Fibroblast of peridontal ligament (primary cell): ENCODE measurements at regions not wholly inside any gene's neighbourhood (a gene's known extent, or its start where the extent isn't known, plus 50 kb on each side); places are given as distances from the start of the nearest gene placed in this dataset.
"Not testable (repeated sequence)": the region's sequence is repeated elsewhere in the genome, so short reads cannot be mapped to it uniquely, and the experiment has no call there.

ENCODE experiments used
- DNase-seq: peaks from one replicate; pipeline ENCODE4 v3.0.0-alpha.2; 2010; ENCODE audit errors: extremely low read depth

DNA sequence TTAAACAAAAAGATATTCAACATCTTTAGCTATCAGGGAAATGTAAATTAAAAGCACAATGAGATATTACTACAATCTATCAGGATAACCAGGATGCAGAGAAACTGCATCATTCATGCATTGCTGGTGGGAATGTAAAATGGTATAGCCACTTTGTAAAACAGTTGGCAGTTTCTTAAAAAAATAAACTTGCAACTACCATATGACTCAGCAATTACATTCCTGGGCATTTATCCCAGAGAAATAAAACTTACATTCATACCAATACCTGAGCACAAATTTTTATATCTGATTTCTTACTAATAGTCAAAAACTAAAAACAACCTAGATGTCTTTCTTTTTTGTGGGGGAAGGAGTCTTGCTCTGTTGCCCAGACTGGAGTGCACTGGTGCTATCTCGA lies 190.3 kb upstream of the TAB2 start:
- peak; percentile 72 for DNase-seq

DNA sequence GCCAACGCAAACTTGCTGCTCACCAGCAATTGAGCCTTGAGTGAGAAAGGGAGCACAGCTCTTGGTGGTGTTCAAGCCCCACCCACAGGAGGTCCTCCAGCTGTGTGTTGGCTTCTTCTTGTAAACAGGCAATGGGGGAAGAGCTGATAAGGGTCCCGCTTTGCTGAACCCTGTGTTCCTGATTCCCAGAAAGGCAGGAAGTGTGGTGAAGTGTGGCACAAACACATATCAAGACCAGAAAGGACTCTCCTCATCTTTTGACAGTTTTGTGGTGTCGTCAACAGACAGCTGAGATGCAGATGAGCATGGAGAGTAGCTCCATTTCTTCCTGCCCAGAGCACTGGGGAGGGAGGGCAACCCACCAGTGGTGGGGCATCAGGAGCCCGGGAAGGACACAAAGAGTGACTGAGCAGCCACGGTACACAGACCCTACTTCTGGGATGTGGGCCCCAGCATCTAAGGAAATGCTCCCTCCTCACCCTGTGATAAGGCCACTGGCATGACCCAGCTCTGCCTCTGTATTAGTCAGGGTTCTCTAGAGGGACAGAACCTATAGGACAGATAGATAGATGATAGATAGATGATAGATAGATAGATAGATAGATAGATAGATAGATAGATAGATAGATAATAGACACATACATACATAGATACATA lies 188.9 kb upstream of the TAB2 start:
- DNase-seq: no peak

DNA sequence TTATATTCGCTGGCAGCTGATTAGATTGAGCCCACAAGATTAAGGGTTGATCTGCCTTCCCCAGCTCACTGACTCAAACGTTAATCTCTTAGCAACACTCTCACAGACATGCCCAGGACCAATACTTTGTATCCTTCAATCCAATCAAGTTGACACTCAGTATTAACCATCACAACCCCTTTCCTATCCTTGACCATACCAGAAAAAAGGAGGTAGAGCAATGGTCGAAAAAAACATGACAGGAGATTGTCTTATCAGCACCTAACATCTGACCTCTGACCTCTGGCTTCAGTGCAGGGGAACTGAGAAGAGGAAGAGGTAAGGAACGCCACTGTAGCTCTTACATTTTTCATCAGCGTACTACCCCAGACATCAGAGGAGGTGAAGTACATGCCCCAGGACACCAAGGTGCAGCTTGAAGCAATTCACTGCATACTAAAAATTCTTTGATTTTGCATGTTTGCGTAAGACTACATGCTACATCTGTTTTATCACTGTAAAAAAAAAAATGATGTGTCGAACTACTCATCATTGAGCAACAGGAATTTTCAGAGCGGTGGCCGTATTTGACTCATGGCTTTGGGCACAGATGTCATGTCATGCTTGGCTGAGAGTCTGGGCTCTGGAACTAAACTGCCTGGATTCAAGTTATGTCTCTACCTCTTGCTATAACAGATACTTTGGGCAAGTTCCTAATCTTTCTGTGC lies 188.0 kb upstream of the TAB2 start:
- peak; percentile 68 for DNase-seq

DNA sequence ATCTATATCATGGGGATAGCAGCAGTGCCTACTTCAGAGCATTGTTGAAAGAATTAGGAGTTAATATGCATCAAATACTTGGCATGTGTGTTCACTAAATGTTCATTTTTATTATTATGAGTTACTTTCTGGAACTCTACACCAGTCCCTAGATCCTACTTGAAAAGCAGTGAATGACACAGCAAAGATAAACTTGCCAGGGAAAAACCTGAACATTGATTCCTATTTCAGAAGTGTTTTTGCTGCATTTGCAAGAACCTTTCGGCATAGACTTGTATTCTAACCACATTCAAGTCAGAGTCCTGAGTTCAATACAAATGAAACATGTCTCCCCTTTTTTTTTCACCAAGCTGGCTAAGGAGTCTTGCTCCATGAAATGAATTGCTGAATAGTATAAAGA lies 187.4 kb upstream of the TAB2 start:
- DNase-seq: peak; percentile 26

DNA sequence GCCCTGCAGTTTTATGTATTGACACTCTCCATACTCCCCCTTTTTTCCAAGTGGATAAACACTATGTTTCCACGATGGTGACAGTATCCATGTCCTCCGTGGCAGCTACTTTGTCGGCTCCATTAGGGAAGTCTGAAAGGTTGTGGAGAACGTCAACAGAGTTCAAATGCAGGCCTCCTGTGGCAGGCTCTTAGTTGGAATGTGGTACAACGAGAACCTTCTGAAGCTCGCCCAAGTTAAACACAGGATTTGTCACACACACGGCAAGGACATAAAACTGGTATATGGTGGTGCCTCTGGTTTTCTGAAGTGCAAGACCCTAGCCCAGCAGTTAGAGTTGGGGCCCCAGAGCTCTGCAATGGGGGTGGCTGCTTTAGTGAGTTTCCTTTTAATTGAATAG lies 187.0 kb upstream of the TAB2 start:
- DNase-seq: no peak

DNA sequence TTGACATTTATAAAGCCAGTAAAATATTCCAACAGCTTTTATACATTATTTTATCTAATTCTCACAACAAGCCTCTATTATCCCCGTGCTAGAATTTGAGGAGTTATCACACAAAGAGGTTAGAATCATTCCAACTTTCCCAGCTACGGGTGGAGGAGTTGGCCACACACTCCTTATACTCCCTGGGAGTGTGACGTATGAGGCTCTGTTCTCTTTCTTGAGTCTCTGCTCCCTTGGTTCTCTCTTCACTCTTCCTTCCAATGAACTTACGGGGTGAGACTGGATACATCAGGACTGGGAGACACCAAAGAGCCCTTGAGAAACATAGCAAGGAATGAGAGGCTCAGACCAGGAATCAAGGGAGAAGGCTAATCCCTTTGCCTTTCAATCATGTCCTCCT lies 185.6 kb upstream of the TAB2 start:
- DNase-seq: no peak

DNA sequence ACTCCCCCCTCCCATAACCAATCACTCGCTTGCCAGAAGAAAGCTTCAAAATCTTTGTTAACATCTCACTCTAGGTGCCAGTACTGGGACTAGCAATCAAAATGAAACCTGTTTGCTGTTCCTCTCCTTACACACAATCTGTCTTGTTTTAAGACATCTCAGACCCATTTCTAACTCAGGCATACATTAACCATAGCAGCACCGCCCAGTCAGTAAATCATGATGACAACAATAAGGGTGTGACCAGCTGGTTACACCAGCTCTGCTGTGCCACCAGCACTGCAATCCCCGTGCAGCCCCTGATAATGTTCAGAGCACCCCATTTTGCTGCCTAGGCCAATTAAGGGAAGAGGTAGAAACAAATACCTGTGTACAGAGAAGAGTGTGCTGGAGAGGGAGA lies 185.2 kb upstream of the TAB2 start:
- no peak for DNase-seq

DNA sequence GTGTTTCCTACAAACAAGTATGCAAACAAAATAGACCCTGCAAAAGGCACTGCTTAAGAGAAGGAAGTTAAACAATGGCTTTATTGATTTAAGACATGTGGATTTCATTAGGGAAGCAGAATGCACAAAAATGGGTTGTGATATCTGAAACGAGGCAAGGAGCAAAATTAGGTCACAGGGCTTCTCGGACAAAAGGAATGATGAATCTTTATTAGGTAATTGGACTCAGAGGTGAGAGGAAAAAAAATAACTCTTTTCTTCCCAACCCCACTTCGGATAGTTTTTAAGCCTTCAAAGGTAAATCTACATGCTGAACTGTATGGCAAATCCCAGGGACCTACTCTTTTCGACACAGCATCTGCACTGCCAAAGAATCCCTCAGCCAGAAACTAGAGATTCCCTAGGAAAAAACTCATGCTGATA lies 183.0 kb upstream of the TAB2 start:
- peak; percentile 77 for DNase-seq

DNA sequence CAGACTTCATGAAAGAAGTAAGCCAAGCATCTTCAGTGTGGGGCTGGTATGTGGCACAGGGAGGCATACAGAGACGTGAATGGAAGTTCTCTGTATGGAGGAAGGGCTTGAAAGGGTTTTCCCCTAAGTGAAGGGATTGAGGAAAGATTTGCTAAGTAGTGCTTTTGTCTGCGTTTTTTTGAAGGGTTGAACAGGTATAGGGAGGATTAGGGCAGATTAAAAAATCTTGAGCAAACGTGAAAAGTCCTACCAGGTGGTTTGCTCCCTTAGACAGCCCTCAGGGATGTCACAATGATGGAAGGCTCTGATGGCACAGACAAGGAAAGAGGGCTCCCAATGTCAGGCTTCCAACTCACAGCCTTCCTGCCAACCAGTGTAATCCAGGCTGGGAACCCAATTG lies 181.7 kb upstream of the TAB2 start:
- no peak for DNase-seq

DNA sequence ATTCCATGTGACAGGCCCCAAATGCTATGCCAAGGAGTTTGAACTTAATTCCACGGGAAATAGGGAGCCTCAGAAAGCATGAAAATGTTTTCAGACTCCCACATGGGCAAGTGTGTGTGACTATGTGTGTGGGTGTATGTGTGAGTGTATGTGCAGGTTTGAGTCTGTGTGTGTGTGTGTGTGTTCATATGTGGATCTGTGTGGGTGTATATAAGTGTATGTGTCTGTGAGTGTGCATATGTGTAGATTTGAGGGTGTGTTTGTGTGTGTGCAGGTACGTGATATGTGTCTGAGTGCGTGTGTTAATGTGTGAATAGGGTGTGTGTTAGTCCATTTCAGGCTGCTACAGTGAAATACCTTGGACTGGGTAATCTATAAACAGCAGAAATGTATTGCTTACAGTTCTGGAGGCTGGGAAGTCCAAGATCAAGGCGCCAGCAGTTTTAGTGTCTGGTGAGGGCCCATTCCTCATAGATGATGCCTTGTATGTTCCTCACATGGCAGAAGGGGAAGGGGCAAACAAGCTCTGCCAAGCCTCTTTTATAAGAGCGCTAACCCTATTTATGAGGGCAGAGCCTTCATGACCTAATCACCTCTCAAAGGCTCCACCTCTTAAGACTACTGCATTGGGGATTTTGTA lies 181.1 kb upstream of the TAB2 start:
- no peak for DNase-seq

DNA sequence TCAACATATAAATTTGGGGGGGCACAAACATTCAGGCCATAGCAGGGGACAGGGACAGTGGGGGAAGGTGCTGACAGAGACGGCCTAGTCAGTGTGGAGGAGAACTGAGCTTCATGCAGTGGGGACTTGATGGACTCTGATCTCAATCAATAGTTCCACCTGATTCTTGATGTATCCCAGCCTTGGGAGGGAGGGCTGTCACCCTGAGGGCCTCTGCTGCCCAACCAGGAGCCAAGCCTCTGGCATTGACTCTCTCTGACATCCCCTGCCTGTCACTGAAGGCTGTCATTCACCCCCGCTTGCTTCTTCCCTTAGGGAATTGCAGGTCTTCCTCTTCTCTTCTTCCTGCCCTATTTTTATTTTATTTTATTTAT lies 180.6 kb upstream of the TAB2 start:
- no peak for DNase-seq

DNA sequence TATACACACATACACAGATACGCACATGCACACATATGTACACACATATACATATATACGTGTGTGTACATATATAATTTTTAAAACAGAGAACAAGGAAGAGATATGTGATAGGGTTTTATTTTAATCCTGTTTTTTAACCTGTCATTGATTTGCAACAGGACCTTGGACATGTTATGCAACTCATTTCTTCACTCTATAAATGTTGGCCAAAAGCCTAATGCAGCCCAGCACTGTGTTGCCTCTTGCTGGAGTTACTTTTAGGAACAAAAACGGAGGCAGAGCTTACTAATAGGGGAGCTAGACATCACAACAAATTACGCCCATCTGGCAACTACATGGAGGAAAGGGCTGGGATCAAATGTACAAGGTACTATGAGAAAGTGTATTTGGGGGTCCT lies 179.9 kb upstream of the TAB2 start:
- DNase-seq: peak; percentile 51

DNA sequence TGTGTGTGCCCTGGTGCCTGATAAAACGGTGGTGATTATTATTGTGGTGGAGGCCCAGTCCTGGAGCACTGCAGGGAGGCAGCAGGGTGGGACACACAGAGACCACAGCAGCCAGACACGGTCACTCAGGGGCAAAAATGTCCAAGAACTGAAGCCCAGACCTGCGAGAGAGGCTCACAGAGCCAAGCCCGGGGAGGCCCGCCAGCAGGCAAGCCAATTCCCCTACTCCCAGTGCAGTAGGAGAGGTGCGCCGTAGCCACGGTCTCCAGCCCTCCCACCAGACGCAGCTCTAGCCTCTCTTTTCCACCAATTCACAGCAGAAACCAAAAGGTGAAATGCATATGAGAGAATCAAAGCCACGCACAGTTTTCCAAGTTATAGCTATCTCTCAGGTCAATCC lies 179.4 kb upstream of the TAB2 start:
- DNase-seq: no peak

DNA sequence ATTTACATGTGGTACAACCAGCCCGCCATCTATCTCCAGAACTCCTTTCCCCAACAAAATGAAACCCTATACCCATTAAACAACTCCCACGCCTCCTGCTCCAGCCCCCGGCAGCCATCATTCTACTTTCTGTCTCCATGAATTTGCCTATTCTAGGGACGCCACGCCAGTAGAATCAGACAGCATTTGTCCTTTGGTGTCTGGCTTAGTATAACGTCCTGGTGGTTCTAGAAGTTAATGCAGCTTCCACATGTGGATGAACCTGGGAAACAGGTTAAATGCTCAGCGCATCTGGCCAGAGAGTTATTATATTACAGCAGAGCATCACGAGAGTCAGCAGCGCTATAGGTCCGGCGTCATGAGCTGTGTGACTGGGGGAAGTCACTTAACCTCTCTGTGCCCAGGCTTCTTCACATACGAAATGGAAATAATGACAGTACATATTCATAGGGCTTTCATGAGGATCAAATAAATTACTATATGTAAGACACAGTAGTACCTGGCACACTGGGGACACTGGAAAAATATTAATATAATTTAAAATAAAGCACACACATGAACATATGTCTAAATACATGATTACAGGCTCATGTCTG lies 178.7 kb upstream of the TAB2 start:
- DNase-seq: no peak

DNA sequence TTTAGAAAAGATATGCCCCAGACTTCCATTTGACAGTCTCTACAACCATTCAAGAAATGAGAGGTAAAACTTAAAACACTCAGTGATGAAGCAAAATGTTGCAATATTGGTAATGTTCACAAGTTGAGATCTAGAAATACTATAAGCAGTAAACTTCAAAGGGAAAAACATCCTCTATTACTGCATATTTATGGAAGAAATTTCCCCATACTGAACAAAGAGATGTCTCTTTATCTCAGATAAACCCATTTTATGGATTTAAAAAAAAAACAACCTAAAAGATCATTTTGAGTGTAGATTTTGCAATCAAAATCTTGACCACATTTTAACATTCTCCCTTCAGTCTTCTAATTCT lies 177.8 kb upstream of the TAB2 start:
- no peak for DNase-seq

DNA sequence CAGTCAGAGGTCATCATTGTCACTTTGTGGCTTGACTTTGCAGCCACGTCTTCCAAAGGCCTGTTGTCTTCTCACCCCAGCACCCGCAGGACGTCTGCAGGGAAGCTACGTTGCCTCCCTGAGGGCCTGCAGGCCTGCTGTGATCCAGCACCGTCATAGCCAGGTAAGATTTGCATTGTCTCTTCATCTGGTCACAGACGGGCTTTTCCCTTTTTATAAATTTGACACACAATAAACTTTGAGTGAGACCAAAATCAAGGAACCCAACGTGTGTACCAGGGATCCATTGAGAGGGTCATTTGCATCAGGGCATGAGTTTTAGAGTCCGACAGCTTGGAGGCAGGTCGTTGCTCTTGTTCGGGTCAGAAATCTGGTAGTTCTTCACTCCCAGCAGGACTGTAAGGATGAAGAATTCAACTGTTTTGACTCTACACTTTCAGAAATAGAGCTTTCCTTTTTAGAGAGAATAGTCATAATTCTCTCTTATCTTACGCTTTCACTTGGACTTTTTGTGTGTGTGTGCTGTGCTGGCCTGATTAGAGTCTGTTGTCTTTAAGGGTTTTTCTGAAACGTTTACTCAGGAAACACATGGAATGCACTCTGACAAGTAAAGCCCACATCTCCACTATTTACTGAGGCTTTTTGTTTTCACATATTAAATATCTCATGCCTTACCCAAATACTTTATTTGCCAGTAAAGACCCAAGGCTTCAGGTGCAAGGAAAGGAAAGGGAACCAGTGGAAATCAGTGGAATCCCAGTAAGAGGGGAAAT lies 177.2 kb upstream of the TAB2 start:
- no peak for DNase-seq

DNA sequence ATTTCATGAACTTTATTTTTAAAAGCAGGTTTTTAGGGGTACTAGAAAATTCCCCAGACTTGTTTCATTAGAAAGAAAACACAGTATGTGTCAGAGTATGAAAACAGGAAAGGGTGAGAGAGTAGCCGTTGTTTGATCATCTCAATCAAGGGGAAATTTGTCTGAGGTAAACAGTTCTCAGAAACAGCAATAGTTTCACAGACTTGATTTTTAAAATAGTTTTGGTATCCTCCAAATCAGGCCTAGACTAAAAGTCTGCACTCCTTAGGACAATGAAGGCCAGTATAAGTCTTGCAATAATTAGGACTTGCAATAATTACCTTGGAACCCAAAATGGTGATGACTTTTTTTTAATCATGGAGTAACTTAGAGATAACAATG lies 176.6 kb upstream of the TAB2 start:
- no peak for DNase-seq

DNA sequence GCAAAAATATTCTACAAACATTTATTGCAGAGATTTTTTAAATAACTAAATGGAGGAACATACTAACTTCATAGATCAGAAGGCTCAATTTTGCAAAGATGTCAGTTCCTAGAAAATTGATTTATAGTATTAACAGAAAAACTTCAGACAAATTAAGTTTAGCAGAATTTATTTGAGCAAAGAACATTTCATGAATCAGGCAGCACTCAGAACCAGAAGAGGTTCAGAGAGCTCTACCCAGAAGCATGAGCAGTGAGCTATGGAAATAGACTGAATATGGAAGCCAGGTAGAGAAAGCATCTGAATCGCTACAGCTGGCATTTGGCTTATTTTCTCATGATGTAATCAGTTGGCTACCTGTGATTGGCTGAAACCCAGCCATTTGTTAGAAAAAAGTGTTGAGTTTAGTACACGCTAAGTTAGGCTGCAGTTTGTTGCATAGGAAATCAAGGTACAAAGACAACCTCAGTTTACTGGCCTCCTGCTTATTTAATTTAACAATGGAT lies 174.5 kb upstream of the TAB2 start:
- DNase-seq: no peak

DNA sequence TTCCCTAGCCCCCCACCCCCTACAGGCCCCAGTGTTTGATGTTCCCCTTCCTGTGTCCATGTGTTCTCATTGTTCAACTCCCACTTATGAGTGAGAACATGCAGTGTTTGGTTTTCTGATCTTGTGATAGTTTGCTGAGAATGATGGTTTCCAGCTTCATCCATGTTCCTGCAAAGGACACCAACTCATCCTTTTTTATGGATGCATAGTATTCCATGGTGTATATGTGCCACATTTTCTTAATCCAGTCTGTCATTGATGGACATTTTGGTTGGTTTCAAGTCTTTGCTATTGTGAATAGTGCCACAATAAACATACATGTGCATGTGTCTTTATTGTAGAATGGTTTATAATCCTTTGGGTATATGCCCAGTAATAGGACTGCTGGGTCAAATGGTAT lies 171.7 kb upstream of the TAB2 start:
- DNase-seq: not testable (repeated sequence)

DNA sequence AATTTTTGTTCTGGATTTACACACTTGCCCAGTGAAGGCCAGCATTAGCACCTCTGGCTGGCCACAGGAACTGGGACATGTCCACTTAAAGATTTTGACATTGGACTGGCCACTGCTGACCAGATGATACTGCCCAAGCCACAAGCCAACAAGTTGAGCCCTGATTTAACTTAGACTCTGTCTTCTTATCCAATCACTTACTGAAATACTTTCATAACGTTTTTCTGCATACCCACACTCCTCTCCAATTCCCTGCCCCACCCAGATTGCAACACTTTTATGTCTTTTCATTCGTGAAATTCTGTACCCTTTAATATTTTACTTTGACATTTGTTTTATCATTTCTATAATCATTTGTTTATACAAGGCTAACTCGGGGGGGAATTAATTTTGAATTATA lies 170.3 kb upstream of the TAB2 start:
- DNase-seq: no peak

DNA sequence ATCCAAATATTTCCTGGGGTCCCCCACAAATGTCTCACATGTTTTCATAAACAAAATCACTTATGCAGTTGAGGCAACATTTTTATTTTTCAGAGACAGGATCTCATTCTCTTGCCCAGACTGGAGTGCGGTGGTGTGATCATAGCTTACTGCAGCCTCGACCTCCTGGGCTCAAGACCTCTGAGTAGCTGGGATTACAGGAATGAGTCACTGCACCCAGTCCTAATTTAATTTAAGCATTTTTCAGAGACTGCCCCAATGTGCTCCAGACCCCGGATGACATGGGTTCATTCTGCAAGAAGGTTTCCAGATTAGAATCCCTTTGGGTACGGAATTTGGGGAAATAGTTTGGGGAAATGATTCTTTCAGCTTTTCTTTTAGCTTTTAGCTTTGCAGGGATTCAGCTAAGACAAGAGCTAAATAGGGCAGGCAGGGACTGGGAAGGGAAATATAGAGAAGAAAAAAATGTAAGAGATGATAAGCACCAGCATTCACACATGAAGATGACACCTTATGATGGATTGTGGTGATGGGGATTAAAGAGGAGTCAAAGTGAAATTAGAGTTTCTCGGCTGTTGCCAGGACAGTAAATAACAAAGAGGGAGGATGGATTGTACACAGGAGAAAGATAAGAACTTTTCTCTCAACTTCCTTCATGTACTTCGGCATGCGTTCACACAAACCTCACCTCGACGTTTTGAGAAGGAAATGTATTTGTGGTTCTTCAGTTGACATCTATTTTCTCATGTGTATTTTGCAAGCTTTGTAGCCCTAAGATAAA lies 169.4 kb upstream of the TAB2 start:
- DNase-seq: no peak
